HG03571 (cell line): ENCODE measurements at regions not wholly inside any gene's neighbourhood (a gene's known extent, or its start where the extent isn't known, plus 50 kb on each side); places are given as distances from the start of the nearest gene placed in this dataset.
A peak's percentile ranks its signal among the peaks of the same experiment; 100 is the strongest.
"Not testable (repeated sequence)": the region's sequence is repeated elsewhere in the genome, so short reads cannot be mapped to it uniquely, and the experiment has no call there.

Source experiments
- ATAC-seq: cut with Tn5 transposase; IDR thresholded peaks from one replicate; pipeline ENCODE4 v1.9.1; 2021; ENCODE audit not compliant: unreplicated experiment

DNA sequence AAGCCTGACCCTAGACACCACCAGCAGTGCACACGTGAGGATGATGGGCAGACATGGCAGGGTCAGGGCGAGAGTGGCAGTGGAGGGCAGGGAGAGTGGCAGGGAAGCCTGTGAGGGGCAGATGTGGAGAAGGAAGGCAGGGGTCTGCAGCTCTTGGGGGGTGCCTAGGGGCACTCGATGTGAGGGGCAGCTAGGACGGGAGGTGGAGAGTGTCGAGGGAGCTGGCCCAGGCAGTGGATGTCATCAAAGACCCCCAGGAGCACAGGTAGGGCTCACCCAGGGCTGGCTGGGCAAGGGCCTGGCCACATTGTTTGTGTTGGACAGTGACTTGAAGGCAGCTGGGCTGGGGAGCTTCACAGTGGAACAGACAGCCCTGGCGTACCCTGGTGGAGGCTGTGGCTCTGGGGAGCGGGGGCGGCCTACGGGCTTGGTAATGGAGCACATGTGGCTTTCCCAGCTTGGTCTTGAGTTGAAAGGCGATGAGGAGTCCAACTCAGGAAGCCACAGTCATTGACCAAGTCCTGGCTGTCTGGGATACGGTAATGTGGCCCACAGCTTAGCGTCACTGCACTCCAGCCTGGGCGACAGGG, 87.1 kb downstream of the RTP5 start:
- no peak for ATAC-seq

- ATAC-seq, result no peak
These were observed 87.7 kb downstream of the RTP5 start for GRCh38 chr2:241957276-241957675.

- no peak for ATAC-seq
These were observed 89.5 kb downstream of the RTP5 start for GRCh38 chr2:241958818-241959545.

DNA sequence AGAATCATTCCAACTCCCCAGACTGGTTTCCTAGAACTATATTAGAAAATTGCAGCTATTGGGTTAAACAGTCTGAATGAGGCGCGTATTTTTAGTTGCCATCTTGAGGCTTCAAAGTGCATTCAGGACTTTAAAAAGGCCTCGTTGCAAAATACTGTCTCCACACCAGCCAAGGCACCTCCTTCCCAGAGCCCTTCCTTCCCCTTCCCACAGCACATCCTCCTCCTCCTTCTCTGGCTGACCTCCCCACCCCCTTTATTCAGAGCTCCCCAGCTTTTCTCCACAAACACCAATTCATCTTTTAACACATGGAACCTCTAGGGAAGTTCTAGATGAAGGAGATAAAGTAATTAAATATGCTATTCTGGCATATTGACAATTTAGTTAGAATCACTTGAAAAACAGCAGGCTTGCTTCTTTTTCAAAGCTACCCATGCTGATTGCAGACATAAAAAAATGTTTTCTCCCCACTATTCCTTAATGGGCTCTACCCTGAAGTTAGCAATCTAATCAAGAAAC, 90.3 kb downstream of the RTP5 start:
- no peak for ATAC-seq

- no peak for ATAC-seq
These were observed 91.9 kb downstream of the RTP5 start for GRCh38 chr2:241961454-241961853.

- ATAC-seq, result no peak
These were observed 94.6 kb downstream of the RTP5 start for GRCh38 chr2:241964133-241964532.

- ATAC-seq, result peak; percentile 63
These were observed 96.4 kb downstream of the RTP5 start for GRCh38 chr2:241965931-241966412.

- no peak for ATAC-seq
These were observed 97.3 kb downstream of the RTP5 start for GRCh38 chr2:241966647-241967466.

DNA sequence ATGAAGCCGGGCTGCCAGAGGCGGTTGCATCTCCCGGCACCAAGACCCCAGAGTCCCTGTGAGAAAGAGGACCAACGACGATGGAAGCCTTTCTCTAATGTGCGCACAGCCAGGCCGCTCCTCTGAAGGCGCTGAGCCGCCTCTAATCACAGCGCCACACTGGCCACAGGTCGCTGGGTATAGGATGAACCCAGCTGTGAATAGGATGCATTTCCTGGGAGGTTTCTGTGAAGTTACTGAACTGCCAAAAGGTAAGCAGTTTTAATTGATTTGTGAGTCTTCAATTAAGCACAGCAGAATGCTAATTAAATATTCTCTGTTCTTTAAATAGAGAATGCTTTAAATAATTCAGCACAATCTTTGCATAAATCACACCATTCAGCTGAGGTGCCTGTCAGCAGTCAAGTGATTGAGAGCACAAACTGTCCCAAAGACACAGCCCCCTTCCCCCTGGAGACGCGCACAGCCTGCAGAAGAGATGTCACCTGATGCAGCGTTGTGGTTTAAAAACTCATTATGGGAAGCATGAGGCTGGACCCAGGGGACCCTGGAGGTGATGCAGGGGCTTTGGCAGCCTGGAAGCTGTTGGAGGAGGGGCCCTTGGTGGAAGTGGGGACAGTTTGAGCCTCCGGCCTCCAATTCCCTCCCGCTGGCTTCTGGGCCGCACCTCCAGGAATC, 98.1 kb downstream of the RTP5 start:
- no peak for ATAC-seq

GRCh38 chr2:241968417-241968816, 98.9 kb downstream of the RTP5 start:
- ATAC-seq, result no peak

- not testable (repeated sequence) for ATAC-seq
These were observed 99.7 kb downstream of the RTP5 start for GRCh38 chr2:241969182-241969581.

DNA sequence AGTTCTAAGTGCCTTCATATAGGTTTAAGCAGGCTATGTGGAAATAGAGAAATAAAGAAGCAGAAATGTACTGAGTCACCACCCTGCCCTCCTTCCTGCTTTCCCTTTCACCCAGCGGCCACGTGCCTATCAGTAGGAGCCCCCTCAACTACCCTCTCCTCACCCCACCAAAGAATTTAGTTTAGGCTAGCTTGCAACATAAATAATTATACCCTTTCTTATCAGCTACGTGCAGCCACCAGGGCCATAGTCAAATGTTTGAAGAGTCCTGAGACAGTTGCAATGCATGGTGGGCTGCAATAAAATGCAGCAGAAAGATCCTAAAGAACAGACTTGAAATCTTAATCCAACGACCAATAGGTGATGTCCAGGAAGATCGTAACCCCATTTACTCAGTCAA, 101.2 kb downstream of the RTP5 start:
- no peak for ATAC-seq

GRCh38 chr2:241974096-241974495, 104.6 kb downstream of the RTP5 start:
- ATAC-seq, result no peak

GRCh38 chr2:241974851-241975592, 105.5 kb downstream of the RTP5 start:
- ATAC-seq, result no peak

DNA sequence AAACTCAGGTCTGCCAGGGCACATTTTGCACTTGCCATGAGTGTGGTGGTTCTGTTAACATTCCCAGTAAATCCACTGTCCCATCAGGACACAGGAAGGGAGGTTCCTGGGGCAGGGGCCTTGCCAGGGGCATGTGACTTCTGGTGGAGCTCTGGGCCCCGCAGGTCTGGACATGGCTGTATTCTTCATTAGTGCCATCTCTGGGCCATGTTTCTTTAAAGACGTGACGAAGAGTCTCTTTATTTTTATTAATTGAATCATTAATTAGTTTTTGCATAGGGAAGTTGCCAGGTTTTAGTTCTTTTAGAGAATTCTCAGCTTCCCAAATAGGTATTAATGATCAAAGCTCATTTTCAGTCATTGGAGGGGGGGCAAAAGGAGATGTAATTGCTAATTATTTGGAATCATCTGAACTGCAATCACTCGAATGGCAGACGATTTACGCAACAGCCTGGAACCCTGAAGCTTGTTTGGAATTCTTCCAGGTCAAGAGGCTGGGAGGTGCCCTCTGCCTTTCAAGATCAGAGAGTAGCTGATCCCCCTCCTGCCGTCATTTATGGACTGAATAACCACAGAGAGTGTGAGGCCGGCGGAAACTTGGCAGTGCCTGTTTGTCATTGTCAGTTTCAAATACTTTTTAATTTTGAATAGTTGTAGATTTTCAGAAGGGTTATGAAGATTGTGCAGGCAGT, 106.2 kb downstream of the RTP5 start:
- ATAC-seq, result no peak

DNA sequence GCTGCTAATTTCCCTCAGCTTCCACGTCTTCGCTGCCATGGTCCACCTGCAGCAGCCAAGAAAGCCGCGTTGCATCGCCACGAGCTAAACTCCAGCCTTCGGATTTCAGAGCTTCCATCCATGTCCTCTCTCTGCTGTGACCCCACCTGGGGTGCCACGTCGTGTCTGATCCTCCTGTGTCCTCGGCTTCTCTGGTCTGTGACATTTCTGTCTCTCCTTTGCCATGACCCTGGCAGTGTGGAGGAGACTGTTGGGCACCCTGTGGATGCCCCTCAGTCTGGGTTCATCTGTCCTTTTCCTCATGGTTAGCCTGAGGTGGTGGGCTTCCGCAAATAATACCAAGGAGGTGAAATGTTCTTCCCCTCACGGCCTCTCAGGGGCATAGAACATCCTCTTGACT, 106.8 kb downstream of the RTP5 start:
- no peak for ATAC-seq

DNA sequence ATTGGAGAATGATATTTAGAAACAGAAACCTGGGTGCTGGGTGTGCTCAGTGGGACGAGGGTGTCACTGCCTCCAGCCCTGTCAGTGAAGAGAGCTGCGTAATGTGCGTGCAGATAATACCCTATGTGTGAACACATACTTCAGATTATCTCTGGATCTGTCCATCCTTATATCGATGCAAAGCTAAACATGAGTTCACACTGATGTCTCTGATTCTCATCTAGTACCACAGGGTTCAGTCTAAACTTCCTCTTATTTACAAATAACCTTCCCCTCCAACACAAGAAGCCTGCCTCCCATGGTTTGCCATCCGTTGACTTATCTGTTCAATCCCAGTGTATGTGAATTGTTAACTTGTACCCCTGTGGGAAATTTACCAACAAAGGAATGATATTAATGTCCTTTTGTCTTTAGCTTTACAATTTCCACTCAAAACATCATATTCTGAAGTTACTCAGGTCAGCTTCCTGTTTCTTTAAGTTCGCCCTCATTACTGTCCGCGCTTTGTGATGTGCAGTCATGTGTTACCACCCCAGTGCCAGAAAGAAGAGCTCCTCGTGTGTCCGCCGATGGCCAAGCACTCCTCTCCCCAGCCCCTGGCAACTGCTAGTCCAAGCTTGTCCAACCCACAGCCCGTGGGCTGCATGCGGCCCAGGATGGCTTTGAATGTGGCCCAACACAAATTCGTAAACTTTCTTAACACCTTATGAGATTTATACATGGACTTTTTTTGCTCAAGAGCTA, 108.2 kb downstream of the RTP5 start:
- ATAC-seq, result no peak

DNA sequence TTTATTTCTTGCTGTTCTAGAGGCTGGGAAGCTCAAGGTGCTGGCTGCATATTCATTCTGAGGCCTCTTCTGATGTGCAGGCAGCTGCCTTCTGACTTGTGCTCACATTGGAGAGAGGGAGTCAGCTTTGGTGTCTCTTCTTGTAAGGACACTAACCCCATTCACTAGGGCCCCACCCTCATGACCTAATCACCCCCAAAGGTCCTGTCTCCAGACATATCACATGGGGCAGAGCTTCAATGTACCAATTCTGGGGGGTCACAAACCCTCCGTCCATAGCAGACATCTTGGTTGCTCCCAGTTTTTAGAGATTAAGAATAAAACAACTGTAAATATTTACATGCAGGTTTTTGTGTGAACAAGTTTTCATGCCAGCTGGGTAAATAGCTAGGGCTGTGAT, 109.1 kb downstream of the RTP5 start:
- no peak for ATAC-seq

DNA sequence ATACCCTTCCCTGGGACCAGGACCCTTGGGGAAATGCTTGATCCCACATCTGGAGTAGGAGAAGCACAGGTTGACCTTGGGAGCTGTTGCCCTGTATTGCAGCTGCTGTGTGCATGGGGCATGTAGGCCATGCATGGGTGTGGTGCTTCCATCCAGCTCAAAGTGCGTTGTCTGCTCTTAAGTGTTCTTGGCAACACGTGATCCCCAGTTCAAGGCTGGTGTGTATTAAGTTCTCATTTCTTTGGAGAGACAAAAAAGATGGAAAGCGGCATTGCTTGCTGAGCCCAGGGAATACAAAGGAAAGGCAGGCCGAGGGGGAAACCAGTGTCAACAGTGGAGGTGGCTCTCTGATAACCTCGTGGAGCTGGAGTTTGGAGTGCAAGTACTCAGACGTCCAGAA, 110.7 kb downstream of the RTP5 start:
- no peak for ATAC-seq
